ENCODE measurements at regions not wholly inside any gene's neighbourhood (a gene's known extent, or its start where the extent isn't known, plus 50 kb on each side); places are given as distances from the start of the nearest gene placed in this dataset.

DNA sequence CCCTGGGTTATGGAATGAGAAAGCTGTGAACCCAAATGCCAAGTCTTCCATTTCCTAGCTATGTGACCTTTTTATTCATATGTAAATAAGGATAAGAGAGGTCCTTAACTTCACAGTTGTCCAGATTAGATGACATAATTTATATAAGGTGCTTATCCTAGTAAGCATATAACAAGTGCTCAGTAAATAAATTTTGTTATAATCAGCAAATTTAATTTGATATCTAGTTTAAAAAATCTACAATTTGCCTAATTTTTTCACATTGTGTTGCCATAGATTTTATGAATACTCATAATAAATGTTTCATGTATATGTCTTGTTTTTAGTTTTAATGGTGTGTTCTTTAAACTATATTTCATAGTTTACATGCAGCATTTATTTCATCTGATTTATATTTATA lies 130.4 kb upstream of the SPRY1 start:
- TF ChIP-seq, protein P1, sequence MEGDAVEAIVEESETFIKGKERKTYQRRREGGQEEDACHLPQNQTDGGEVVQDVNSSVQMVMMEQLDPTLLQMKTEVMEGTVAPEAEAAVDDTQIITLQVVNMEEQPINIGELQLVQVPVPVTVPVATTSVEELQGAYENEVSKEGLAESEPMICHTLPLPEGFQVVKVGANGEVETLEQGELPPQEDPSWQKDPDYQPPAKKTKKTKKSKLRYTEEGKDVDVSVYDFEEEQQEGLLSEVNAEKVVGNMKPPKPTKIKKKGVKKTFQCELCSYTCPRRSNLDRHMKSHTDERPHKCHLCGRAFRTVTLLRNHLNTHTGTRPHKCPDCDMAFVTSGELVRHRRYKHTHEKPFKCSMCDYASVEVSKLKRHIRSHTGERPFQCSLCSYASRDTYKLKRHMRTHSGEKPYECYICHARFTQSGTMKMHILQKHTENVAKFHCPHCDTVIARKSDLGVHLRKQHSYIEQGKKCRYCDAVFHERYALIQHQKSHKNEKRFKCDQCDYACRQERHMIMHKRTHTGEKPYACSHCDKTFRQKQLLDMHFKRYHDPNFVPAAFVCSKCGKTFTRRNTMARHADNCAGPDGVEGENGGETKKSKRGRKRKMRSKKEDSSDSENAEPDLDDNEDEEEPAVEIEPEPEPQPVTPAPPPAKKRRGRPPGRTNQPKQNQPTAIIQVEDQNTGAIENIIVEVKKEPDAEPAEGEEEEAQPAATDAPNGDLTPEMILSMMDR (IDR thresholded peaks at IDR 0.05) = no peak

GRCh38 chr4:123278755-123279154 lies 117.8 kb upstream of the SPRY1 start:
- ATAC-seq (no peak), DNase-seq (no peak)
- Histone ChIP-seq H3K4me1 (no peaks in the 10 kb centered on the region), H3K27ac (no peak overlapping the region), H3K4me3 (no peak overlapping the region), H3K9me3 (no peaks in the 10 kb centered on the region), H3K27me3 (ENCODE audit: low read depth) (no peaks in the 10 kb centered on the region), H3K36me3 (no peaks in the 10 kb centered on the region)
- intact Hi-C loops (cut with DNase I) = no loop called here
- TF ChIP-seq, protein P1 (IDR thresholded peaks at IDR 0.05) = no peak

More for the DNA sequence above, 130.4 kb upstream of the SPRY1 start:
- Histone ChIP-seq H3K9me3 (no peaks in the 10 kb centered on the region), H3K27ac (no peak overlapping the region), H3K36me3 (no peaks in the 10 kb centered on the region), H3K4me1 (no peaks in the 10 kb centered on the region), H3K4me3 (no peak overlapping the region), H3K27me3 (ENCODE audit: low read depth) (no peaks in the 10 kb centered on the region)
- DNase-seq = no peak
- no peak for ATAC-seq
- intact Hi-C loops (cut with DNase I) = no loop called here

- TF ChIP-seq, protein P1 (IDR thresholded peaks at IDR 0.05) = no peak
- Histone ChIP-seq H3K27me3 (ENCODE audit: low read depth) (no peaks in the 10 kb centered on the region), H3K4me1 (no peaks in the 10 kb centered on the region), H3K36me3 (no peaks in the 10 kb centered on the region), H3K27ac (no peak overlapping the region), H3K4me3 (no peak overlapping the region), H3K9me3 (no peaks in the 10 kb centered on the region)
- intact Hi-C loops (cut with DNase I) = no loop called here
- no peak for ATAC-seq
- no peak for DNase-seq
These were observed 113.2 kb upstream of the SPRY1 start for GRCh38 chr4:123283371-123283895.

DNA sequence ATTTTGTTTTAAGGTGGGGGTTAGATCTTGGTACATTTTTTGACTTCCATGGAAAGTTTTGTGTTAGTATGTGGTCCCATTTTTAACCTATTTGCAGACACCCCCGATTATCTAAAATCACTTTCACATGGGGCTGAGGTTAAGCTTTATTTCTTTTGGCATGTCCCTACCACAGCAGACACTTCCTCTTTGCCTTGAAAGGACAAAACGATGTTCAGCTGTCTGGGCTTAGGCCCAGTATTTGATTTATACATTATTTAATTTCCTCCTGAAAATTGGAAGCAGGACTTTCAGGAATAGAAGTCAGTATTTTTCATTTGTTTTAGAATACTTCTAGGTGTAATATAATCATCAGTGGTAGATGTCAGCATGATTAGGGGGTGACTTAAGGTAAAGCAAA lies 112.4 kb upstream of the SPRY1 start:
- intact Hi-C loops (cut with DNase I) = no loop called here
- H3K27me3 ChIP-seq (ENCODE audit: low read depth) = no peaks in the 10 kb centered on the region
- no peaks in the 10 kb centered on the region for H3K4me1 ChIP-seq
- DNase-seq (no peak), ATAC-seq (no peak)
- H3K4me3 ChIP-seq = no peak overlapping the region
- no peaks in the 10 kb centered on the region for H3K36me3 ChIP-seq
- TF ChIP-seq, protein P1 (IDR thresholded peaks at IDR 0.05) = no peak
- no peaks in the 10 kb centered on the region for H3K9me3 ChIP-seq
- no peak overlapping the region for H3K27ac ChIP-seq

DNA sequence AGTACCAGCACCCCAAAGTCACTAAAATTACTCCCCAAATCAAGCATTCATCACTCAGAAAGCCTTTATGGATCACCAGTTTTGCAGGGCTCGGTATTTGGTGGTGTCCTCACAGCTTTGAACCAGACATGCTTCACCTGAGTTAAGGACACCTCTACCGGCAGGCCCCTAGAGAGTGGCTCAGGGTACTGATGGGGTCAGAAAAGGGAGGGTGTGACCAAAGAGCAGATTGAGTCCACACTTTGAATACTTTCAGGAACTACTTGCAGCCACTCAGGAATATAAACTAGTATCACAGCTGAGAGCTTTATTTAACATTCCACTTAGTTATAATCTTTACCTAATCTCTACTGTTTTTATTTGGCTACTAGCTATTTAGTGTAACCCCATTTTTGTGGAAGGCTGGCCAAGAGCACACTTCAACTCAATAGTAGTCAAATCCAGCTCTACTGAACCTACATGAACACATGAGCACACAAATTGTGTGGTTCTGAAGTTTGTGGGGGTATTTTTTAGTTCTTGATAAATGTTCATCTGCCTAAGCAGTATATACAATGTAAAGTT lies 109.6 kb upstream of the SPRY1 start:
- ATAC-seq (peak; percentile 64 to 80), DNase-seq (no peak)
- no peak overlapping the region for H3K27ac ChIP-seq
- H3K36me3 ChIP-seq = no peaks in the 10 kb centered on the region
- peaks cover 20% of the 10 kb centered on the region for H3K9me3 ChIP-seq
- no peaks in the 10 kb centered on the region for H3K27me3 ChIP-seq (ENCODE audit: low read depth)
- no peaks in the 10 kb centered on the region for H3K4me1 ChIP-seq
- intact Hi-C loops (cut with DNase I) = no loop called here
- TF ChIP-seq, protein P1 (IDR thresholded peaks at IDR 0.05) = no peak
- H3K4me3 ChIP-seq = no peak overlapping the region

Measured in lower lobe of right lung (tissue), 2 donors.